ENCODE measurements at regions not wholly inside any gene's neighbourhood (a gene's known extent, or its start where the extent isn't known, plus 50 kb on each side); places are given as distances from the start of the nearest gene placed in this dataset.

DNA sequence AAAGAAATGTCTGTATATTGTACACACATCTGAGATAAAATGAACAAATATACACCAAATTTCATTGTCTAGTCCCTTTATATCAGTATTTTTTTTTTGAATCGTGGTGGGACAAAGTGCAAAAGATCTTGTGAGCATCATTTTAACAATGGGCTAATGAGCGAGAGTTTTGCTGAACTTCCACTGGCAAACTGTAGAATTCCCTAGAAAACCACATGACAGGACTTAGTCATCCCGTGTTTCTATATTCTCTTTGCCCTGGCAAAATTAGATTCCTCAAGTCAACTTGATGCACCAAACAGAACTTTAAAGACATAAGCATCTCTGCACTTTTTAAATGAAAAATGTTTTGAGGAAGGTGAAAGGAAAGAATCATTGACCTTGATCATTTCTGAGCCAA is 488.2 kb upstream of the PTBP2 start:
- H3K36me3 ChIP-seq: no peaks in the 10 kb centered on the region
- H3K4me1 ChIP-seq: no peaks in the 10 kb centered on the region
- H3K9me3 ChIP-seq: no peaks in the 10 kb centered on the region
- no peak overlapping the region for H3K27ac ChIP-seq
- TF ChIP-seq, protein P1, sequence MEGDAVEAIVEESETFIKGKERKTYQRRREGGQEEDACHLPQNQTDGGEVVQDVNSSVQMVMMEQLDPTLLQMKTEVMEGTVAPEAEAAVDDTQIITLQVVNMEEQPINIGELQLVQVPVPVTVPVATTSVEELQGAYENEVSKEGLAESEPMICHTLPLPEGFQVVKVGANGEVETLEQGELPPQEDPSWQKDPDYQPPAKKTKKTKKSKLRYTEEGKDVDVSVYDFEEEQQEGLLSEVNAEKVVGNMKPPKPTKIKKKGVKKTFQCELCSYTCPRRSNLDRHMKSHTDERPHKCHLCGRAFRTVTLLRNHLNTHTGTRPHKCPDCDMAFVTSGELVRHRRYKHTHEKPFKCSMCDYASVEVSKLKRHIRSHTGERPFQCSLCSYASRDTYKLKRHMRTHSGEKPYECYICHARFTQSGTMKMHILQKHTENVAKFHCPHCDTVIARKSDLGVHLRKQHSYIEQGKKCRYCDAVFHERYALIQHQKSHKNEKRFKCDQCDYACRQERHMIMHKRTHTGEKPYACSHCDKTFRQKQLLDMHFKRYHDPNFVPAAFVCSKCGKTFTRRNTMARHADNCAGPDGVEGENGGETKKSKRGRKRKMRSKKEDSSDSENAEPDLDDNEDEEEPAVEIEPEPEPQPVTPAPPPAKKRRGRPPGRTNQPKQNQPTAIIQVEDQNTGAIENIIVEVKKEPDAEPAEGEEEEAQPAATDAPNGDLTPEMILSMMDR (IDR thresholded peaks at IDR 0.05): no peak
- no peak for TF ChIP-seq EP300 (IDR thresholded peaks at IDR 0.05)
- no peak for TF ChIP-seq POLR2AphosphoS5 (IDR thresholded peaks at IDR 0.05)
- no peak for TF ChIP-seq POLR2A (IDR thresholded peaks at IDR 0.05)
- ATAC-seq (ENCODE audit: low FRiP score in 2 of 2): no peak
- H3K4me3 ChIP-seq: no peak overlapping the region
- 87 to 90% methylated on average over 3 of the region's 3 CpGs for WGBS, 2 donors
- no peaks in the 10 kb centered on the region for H3K27me3 ChIP-seq
- no peak for DNase-seq

DNA sequence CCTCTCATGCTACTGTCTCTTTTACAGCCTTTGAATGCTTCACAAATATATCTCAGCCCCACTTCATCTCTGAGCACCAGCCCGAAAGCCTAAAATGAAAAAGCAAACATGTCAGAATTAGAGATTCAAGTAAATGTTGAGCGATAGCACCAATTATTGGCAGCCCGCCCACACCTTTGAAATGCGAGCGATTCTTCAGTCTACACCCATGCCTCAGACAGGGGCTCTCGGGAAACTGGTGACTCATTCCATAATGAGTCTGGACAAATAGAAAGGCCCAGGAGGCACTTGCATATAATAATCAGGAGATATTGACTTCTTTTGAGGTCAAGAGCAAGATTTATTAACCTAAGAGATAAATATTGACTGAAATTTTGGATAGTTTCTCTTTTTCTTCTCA is 487.3 kb upstream of the PTBP2 start:
- no peak overlapping the region for H3K27ac ChIP-seq
- peak; percentile 77 to 85 for ATAC-seq (ENCODE audit: low FRiP score in 2 of 2)
- no peaks in the 10 kb centered on the region for H3K9me3 ChIP-seq
- no peak overlapping the region for H3K4me3 ChIP-seq
- WGBS, 2 donors: 34 to 57% methylated on average over 6 of the region's 6 CpGs
- DNase-seq: peak in 1 of 2 donors; percentile 82
- TF ChIP-seq, protein P1 (IDR thresholded peaks at IDR 0.05): no peak
- TF ChIP-seq POLR2AphosphoS5 (IDR thresholded peaks at IDR 0.05): no peak
- TF ChIP-seq EP300 (IDR thresholded peaks at IDR 0.05): no peak
- TF ChIP-seq POLR2A (IDR thresholded peaks at IDR 0.05): no peak
- H3K27me3 ChIP-seq: no peaks in the 10 kb centered on the region
- H3K36me3 ChIP-seq: no peaks in the 10 kb centered on the region
- H3K4me1 ChIP-seq: no peaks in the 10 kb centered on the region

GRCh38 chr1:96236156-96236739 is 485.3 kb upstream of the PTBP2 start:
- no peaks in the 10 kb centered on the region for H3K27me3 ChIP-seq
- no peaks in the 10 kb centered on the region for H3K4me1 ChIP-seq
- peak in 1 of 2 donors; percentile 56 for ATAC-seq (ENCODE audit: low FRiP score in 2 of 2)
- 26 to 27% methylated on average over 4 of the region's 4 CpGs for WGBS, 2 donors
- H3K4me3 ChIP-seq: no peak overlapping the region
- TF ChIP-seq, protein P1 (IDR thresholded peaks at IDR 0.05): peak in 5 of 6 experiments; percentile 21 to 66 (median 52)
- no peak for TF ChIP-seq POLR2A (IDR thresholded peaks at IDR 0.05)
- no peaks in the 10 kb centered on the region for H3K9me3 ChIP-seq
- H3K27ac ChIP-seq: no peak overlapping the region
- no peaks in the 10 kb centered on the region for H3K36me3 ChIP-seq
- peak in 1 of 2 donors; percentile 31 for DNase-seq

- 55 to 61% methylated on average over 4 of the region's 4 CpGs for WGBS, 2 donors
- H3K4me1 ChIP-seq: no peaks in the 10 kb centered on the region
Observed at GRCh38 chr1:96238426-96238825, 483.2 kb upstream of the PTBP2 start.

GRCh38 chr1:96240438-96240837 is 481.1 kb upstream of the PTBP2 start:
- Histone ChIP-seq H3K4me1 (no peaks in the 10 kb centered on the region), H3K27me3 (no peaks in the 10 kb centered on the region), H3K27ac (no peak overlapping the region), H3K36me3 (no peaks in the 10 kb centered on the region), H3K9me3 (no peaks in the 10 kb centered on the region), H3K4me3 (no peak overlapping the region)
- TF ChIP-seq EP300 (IDR thresholded peaks at IDR 0.05) (no peak), POLR2AphosphoS5 (IDR thresholded peaks at IDR 0.05) (no peak), POLR2A (IDR thresholded peaks at IDR 0.05) (no peak)
- TF ChIP-seq, protein P1 (IDR thresholded peaks at IDR 0.05): no peak
- ATAC-seq (ENCODE audit: low FRiP score in 2 of 2): no peak
- no peak for DNase-seq

More at GRCh38 chr1:96238426-96238825, 483.2 kb upstream of the PTBP2 start:
- ATAC-seq (ENCODE audit: low FRiP score in 2 of 2) (no peak), DNase-seq (no peak)
- no peaks in the 10 kb centered on the region for H3K36me3 ChIP-seq
- no peak overlapping the region for H3K4me3 ChIP-seq
- TF ChIP-seq POLR2AphosphoS5 (IDR thresholded peaks at IDR 0.05) (no peak), POLR2A (IDR thresholded peaks at IDR 0.05) (no peak), EP300 (IDR thresholded peaks at IDR 0.05) (no peak)
- TF ChIP-seq, protein P1 (IDR thresholded peaks at IDR 0.05): no peak
- H3K27ac ChIP-seq: no peak overlapping the region
- no peaks in the 10 kb centered on the region for H3K27me3 ChIP-seq
- H3K9me3 ChIP-seq: no peaks in the 10 kb centered on the region

Measured in upper lobe of left lung (tissue), 6 donors.